Bronchial epithelial cell (primary cell): ENCODE measurements at regions not wholly inside any gene's neighbourhood (a gene's known extent, or its start where the extent isn't known, plus 50 kb on each side); places are given as distances from the start of the nearest gene placed in this dataset.
"Not testable (repeated sequence)": the region's sequence is repeated elsewhere in the genome, so short reads cannot be mapped to it uniquely, and the experiment has no call there.

ENCODE experiments used
- DNase-seq: peaks from one replicate; pipeline ENCODE4 v3.0.0-alpha.2; 2010; ENCODE audit warnings: low read depth
- FAIRE-seq: peaks from 2 replicates; lab custom pipeline; 2011; peaks lifted over from hg19 to GRCh38; lab: Jason Lieb, UNC
- H3K27me3 ChIP-seq: 2 replicates; pipeline ENCODE4 v1.5.1; 2011; ENCODE audit warnings: low read length; ENCODE audit not compliant: control insufficient read depth, insufficient read depth
- H3K36me3 ChIP-seq: 2 replicates; pipeline ENCODE4 v1.5.1; 2011; ENCODE audit warnings: low read length; ENCODE audit not compliant: control insufficient read depth, insufficient read depth
- H3K4me3 ChIP-seq: 2 replicates; pipeline ENCODE4 v1.5.1; 2011; ENCODE audit warnings: mild to moderate bottlenecking, low read depth, low read length, control low read depth
- CTCF ChIP-seq: IDR thresholded peaks from 2 replicates; pipeline ENCODE4 v1.5.1; 2011; ENCODE audit warnings: mild to moderate bottlenecking, moderate library complexity, low read length, control low read depth, inconsistent platforms; ENCODE audit not compliant: insufficient read depth, severe bottlenecking

GRCh38 chr5:17413691-17414090 lies 84.3 kb upstream of the TAF11L2 start:
- Histone ChIP-seq H3K27me3 (no peaks in the 10 kb centered on the region), H3K36me3 (no peaks in the 10 kb centered on the region), H3K4me3 (no peak overlapping the region)
- no peak for FAIRE-seq
- peak; percentile 21 for DNase-seq
- TF ChIP-seq CTCF = no peak

GRCh38 chr5:17415321-17415758 lies 82.7 kb upstream of the TAF11L2 start:
- TF ChIP-seq CTCF = no peak
- FAIRE-seq (no peak), DNase-seq (no peak)
- Histone ChIP-seq H3K4me3 (no peak overlapping the region), H3K27me3 (no peaks in the 10 kb centered on the region), H3K36me3 (no peaks in the 10 kb centered on the region)

DNA sequence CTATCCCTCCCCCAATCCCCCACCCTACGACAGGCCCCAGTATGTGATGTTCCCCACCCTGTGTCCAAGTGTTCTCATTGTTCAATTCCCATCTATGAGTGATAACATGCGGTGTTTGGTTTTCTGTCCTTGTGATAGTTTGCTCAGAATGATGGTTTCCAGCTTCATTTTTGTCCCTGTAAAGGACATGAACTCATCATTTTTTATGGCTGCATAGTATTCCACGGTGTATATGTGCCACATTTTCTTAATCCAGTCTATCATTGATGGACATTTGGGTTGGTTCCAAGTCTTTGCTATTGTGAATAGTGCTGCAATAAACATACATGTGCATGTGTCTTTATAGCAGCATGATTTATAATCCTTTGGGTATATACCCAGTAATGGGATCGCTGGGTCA lies 81.7 kb upstream of the TAF11L2 start:
- not testable (repeated sequence) for DNase-seq, H3K4me3 ChIP-seq, FAIRE-seq, H3K36me3 ChIP-seq, H3K27me3 ChIP-seq

- H3K36me3 ChIP-seq = no peaks in the 10 kb centered on the region
- H3K4me3 ChIP-seq = no peak overlapping the region
- TF ChIP-seq CTCF = no peak
- DNase-seq (no peak), FAIRE-seq (no peak)
- H3K27me3 ChIP-seq = no peaks in the 10 kb centered on the region
Observed at GRCh38 chr5:17424674-17425073, 73.4 kb upstream of the TAF11L2 start.

DNA sequence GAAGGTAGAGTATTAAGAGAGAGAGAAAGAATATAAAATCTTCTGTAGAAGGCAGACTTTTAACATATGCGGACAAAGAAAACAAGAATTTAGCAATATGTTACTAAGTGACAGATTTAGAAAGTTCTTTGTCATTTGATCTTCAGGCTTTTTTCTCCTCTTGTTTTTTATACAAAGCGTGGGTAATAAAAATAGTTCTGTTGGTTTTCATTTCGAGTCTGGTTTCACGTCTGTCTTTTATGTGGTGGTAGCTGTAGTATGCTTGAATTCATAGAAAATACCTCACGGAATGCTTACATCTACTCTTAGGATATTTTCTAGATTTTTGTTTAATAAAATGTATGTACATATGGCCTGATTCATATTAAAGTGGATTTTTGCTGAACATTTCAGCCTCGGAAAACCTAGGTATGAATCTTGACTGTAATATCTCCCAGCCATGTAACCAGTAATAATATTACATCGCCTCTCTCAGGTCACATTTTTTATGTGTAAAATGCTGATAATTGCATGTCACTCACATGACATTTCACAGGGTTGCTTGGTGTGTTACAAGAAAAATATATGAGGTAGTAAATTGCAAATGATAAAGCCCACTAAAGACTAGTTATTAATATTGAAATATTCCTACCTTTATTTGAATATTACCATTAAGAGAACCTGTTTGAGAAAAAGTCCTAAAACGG lies 72.5 kb upstream of the TAF11L2 start:
- FAIRE-seq (no peak), DNase-seq (no peak)
- TF ChIP-seq CTCF = no peak
- Histone ChIP-seq H3K4me3 (no peak overlapping the region), H3K27me3 (no peaks in the 10 kb centered on the region), H3K36me3 (no peaks in the 10 kb centered on the region)

DNA sequence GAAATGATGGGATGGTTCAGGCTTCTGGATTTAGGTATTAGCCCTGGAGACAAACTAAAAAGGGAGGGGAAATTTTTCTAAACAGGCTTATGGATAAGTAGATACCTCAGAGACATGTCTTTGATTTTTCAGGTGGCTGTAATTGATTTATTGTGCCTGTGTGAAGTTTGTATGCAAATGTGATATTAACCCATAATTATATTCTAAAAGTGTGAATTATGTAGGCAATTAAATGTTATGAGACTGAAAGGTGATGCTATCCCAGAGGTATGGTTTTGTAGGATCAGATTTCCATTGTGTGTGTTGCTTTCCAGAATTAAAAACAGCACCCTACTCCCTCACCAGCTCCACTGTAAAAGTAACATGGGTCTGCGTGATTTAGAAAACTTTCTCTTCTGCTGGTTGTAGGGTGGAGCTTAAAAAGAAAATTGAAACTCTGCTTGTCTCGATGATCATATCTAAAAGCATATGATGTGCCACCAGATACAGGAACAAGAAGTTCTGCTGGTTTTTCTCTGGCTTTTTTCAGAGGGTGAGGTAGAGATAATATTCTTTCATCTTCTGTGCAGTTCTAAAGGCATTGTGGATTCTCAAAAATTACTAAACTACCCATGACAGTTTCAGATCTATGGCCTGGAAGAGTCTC lies 71.8 kb upstream of the TAF11L2 start:
- Histone ChIP-seq H3K4me3 (no peak overlapping the region), H3K36me3 (no peaks in the 10 kb centered on the region), H3K27me3 (no peaks in the 10 kb centered on the region)
- TF ChIP-seq CTCF = no peak
- FAIRE-seq = no peak
- no peak for DNase-seq
